Right ventricle myocardium inferior (tissue), 1 donor: ENCODE measurements at regions not wholly inside any gene's neighbourhood (a gene's known extent, or its start where the extent isn't known, plus 50 kb on each side); places are given as distances from the start of the nearest gene placed in this dataset.
"Not testable (repeated sequence)": the region's sequence is repeated elsewhere in the genome, so short reads cannot be mapped to it uniquely, and the experiment has no call there.

Source experiments
- ATAC-seq: fragments of 200-7000 bp; cut with Tn5 transposase; one replicate; pipeline ENCODE4 v1.9.1; 2020; ENCODE audit warnings: mild to moderate bottlenecking, moderate library complexity
- DNase-seq: peaks from one replicate; pipeline ENCODE4 v3.0.0; 2021; ENCODE audit errors: missing footprints
- intact Hi-C: fragments of 100-400 bp; cut with DNase I; formaldehyde crosslinking; loops from one replicate; pipeline ENCODE4 v1.11.0; 2022
- donor health status: DM: no; HTN: yes; CAD: no; lungs with severe emphysema.

DNA sequence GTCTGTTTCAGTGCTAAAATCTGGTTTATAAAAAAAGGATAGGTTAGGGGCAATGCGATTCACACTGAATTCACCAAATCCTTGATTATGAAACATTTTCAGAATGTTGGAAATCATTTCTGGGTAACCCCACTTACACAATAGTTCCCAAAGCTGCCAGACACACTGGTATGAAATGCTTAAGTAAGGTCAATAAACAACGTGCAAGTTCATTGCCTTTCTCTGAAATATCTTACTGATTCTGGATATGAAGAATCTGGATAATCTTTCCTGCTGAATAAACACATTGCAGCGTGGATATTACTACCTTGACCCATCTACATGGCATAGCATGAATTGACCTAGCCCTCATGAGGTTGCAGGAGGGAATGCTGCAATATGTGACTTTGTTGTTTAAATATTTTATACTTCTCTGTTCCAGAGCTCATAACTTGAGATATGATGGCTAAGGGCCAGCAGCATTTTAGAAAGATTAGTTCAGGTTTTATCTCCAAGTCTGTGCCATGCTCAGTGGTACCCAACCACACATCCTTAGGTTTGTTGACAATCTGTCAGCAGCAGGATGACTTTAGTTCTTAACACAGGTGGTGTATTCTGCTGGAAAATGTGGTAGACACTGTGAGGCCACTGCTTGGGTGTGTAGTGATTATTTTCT is 121.0 kb downstream of the NREP start:
- intact Hi-C loops: no loop called here
- ATAC-seq: no peak
- DNase-seq: no peak

GRCh38 chr5:111635151-111635902 is 121.7 kb downstream of the NREP start:
- ATAC-seq (peak; percentile 37), DNase-seq (no peak)
- intact Hi-C loops: no loop called here

- DNase-seq (no peak), ATAC-seq (no peak)
- intact Hi-C loops: no loop called here
These were observed 119.0 kb upstream of the STARD4 start for GRCh38 chr5:111631328-111631727.

DNA sequence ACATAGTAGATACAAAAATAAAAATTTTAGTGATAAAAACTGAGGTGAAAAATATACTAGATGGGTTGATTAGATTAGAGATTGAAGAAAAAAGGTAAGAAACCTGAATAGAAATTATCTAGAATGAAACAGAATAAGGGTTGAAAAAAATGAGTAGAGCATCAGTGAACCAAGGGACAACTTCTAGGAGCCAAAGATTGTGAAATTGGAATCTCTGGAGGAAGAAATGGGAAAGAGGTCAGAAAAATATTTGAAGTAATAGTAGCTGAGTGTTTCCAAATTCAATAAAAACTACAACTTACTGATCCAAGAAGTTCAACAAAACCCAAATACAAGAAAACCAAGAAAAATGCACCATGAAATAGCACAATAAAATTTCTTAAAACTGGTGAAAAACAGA is 116.6 kb upstream of the STARD4 start:
- ATAC-seq (peak; percentile 46), DNase-seq (no peak)
- intact Hi-C loops: no loop called here

- intact Hi-C loops: no loop called here
- ATAC-seq: no peak
- DNase-seq: no peak
These were observed 115.5 kb upstream of the STARD4 start for GRCh38 chr5:111627862-111628261.

DNA sequence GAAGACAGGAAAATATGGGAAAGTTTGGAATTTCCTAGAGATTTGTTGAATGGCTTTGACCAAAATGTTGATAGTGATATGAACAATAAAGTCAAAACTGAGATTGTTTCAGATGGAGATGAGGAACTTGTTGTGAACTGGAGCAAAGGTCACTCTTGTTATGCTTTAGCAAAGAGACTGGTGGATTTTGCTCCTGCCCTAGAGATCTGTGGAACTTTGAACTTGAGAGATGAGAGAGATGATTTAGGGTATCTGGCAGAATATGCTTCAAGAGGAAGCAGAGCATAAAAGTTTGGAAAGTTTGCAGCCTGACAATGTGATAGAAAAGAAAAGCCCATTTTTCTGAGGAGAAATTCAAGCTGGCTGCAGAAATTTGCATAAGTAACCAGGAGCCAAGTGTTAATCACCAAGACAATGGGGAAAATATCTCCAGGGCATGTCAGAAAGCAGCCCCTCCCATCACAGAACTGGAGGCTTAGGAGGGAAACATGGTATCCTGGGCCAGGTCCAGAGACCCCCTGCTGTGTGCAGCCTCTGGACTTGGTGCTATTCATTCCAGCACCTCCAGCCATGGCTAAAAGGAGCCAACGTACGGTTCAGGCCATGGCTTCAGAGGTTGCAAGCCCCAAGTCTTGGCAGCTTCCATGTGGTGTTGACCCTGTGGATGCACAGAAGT is 114.3 kb upstream of the STARD4 start:
- intact Hi-C loops: no loop called here
- ATAC-seq (no peak), DNase-seq (no peak)

DNA sequence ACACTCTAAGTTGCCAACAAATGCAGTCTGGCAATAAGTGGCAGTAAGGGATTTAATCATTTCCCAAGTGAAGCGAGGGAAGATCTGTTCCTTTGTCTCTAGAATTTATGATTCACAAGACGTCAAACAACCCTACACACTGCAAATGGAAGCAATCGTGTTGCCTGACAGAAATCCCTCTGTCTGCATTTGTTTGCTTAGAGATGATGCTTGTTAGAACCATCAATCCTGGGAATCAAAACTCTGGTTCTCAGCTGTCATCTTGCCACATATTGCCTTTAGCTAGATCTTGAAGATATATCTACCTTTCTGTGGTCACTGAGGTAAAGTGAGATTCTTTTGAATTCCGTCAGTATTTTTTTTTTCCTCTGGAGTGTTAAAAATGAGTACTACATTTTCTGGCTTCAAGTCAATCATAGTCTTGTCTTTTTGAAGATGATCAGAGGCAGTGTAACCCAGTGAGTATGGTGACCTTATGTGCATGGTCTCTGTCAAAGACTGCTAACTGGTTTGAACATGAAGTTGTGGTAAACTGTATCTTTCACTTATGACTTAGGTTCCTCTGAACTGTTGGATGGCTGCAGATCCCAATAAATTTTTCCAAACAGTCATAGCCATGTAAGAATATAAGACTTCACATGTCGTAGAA is 106.4 kb upstream of the STARD4 start:
- ATAC-seq (no peak), DNase-seq (no peak)
- intact Hi-C loops: no loop called here

- ATAC-seq (no peak), DNase-seq (no peak)
- intact Hi-C loops: no loop called here
These were observed 102.7 kb upstream of the STARD4 start for GRCh38 chr5:111615054-111615453.

DNA sequence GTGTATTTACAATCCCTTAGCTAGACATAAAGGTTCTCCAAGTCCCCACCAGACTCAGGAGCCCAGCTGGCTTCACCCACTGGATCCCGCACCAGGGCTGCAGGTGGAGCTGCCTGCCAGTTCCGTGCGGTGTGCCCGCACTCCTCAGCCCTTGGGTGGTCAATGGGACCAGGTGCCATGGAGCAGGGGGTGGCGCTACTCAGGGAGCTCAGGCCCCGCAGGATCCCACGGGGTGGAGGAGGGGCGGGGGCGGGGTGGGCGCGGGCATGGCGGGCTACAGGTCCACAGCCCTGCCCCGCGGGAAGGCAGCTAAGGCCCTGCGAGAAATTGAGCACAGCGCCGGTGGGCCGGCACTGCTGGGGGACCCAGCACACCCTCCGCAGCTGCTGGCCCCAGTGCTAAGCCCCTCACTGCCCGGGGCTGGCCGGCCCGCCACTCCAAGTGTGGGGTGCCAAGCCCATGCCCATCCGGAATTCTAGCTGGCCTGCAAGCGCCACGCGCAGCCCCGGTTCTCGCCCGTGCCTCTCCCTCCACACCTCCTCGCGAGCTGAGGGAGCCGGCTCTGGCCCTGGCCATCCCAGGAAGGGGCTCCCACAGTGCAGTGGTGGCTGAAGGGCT is 99.8 kb upstream of the STARD4 start:
- ATAC-seq, intact Hi-C loops, DNase-seq: not testable (repeated sequence)

DNA sequence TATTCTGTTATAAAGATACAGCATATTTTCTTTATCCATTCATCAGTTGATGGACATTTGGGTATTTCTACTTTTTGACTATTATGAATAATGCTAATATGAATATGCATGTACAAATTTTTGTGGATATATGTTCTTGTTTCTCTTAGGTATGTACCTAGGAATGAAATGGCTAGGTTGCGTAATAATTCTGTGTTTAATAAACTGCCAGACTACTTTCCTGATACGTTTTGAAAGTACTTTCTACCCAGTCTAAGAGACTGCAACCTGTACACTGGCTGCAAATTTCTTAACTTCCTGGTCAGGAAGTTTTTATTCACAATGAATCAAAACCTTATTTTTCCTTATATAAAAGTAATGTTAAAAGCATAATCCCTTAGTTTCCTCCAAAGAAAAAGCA is 93.9 kb upstream of the STARD4 start:
- ATAC-seq (no peak), DNase-seq (no peak)
- intact Hi-C loops: no loop called here

- intact Hi-C loops: no loop called here
- DNase-seq: no peak
- ATAC-seq: no peak
These were observed 91.1 kb upstream of the STARD4 start for GRCh38 chr5:111603446-111603827.

GRCh38 chr5:111602817-111603445 is 90.6 kb upstream of the STARD4 start:
- DNase-seq: no peak
- no peak for ATAC-seq
- intact Hi-C loops: no loop called here

DNA sequence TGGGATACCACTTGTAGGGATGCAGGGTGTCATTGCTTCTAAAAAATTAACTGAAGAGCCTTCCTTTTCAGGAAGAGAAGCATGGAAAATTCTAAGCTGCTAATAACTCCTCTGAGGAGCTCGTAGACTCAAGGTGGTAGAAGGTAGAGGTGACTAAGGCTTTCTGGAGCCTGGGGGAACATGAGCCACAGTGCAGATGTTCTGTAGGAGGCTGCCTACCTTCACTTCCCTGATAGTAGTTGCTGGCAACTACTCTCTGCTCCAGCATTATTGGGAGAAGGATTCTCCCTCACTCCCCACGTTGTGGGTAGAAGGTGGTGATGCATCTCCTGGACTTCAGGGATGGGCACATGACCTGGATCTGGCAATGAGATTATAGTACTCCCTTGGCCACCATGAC is 86.7 kb upstream of the STARD4 start:
- intact Hi-C loops: no loop called here
- ATAC-seq (peak; percentile 10), DNase-seq (no peak)

DNA sequence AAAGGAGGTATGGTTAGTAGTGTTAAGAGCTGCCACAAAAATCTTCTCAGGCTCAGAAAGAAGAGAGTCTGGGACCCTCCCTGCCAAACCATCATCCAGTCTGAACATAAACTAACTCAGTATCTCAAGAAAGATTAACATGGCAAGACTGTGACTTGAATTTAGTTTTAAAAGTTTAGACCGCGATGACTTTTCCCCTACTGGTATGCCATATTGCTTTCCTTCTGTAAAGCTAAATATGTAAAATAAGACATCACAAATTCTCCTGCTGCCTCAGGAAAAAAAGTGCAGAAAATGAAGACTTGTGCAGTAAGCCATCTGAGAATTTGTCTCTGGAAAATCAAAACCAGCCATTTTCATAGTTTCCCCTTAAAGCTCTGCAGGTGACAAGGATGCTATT is 85.2 kb upstream of the STARD4 start:
- intact Hi-C loops: no loop called here
- ATAC-seq (no peak), DNase-seq (no peak)

DNA sequence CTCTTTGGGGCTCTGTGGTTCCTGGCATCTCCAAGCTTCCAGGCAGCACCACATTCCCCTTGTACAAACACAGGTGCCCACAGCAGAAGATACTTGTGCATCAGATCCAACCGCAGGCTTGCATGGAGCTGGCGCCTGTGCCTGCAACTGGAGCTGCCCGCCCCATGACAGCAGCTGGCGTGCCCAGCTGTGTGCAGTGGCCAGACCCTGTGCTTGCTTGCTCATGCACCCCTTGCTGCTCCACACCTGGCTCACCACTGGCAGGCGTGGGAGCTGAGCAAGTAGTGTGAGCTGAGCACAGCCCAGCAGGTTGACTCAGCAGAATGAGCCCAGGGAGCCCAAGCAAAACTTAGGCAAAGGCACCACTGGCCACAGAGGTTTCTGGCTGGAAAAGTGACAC is 84.4 kb upstream of the STARD4 start:
- DNase-seq (no peak), ATAC-seq (no peak)
- intact Hi-C loops: no loop called here

DNA sequence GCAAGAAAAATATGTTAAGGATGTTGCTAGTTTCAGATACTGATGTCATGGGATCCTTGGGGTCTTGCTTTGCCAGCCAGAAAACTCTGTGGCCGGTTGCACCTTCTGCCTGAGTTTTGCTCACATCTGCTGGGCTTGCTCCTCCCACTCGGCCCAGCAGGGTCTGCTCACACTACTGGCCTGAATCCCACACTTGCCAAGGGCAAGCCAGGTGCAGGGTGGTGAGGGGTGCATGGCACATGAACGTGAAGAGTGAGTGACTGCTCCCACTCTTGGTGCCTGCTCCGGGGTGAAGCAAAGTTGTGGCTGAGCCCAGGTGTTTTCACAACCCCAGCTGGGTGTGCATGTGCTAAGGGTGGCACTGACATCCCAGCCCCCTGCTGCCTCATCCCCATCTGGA is 83.1 kb upstream of the STARD4 start:
- no peak for DNase-seq
- intact Hi-C loops: no loop called here
- no peak for ATAC-seq

GRCh38 chr5:111589316-111589715 is 77.0 kb upstream of the STARD4 start:
- intact Hi-C loops: no loop called here
- no peak for ATAC-seq
- no peak for DNase-seq

GRCh38 chr5:111587728-111588127 is 75.4 kb upstream of the STARD4 start:
- ATAC-seq: no peak
- intact Hi-C loops: no loop called here
- DNase-seq: no peak

DNA sequence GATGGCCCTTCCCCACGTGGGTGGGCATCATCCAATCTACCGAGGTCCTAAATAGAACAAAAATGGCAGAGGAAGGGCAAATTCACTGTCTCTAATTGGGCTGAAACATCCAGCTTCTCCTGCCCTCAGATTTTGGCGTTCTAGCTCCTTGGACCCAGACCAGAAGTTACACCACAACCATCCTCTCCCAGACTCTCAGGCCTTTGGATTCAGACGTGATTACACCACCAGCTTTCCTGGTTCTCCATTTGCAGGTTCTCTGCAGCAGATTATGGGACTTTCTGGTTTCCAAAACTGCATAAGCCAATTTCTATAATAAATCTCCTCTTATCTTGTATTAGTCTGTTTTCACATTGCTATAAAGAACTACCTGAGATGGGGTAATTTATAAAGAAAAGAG is 73.6 kb upstream of the STARD4 start:
- intact Hi-C loops: no loop called here
- DNase-seq: no peak
- no peak for ATAC-seq
